PC-9 (cell line): ENCODE measurements at regions not wholly inside any gene's neighbourhood (a gene's known extent, or its start where the extent isn't known, plus 50 kb on each side); places are given as distances from the start of the nearest gene placed in this dataset.

Experiments used
- CTCF ChIP-seq: fragments of 200-600 bp; sonication (generic); conservative IDR thresholded peaks from 2 replicates; pipeline ENCODE4 v1.6.1; 2017; ENCODE audit warnings: mixed run types, antibody characterized with exemption, mild to moderate bottlenecking, moderate library complexity
- EZH2 ChIP-seq: fragments of 200-600 bp; sonication (generic); IDR thresholded peaks from 2 replicates; pipeline ENCODE4 v1.8.0; 2017; ENCODE audit warnings: antibody characterized with exemption, low read depth

- TF ChIP-seq CTCF, result no peak
- TF ChIP-seq EZH2, result no peak
Measured at GRCh38 chr5:124245276-124245675, 501.2 kb downstream of the ZNF608 start.
